Activated CD8-positive, alpha-beta memory T cell treated with anti-CD3 and anti-CD28 coated beads for 36 hours (primary cell): ENCODE measurements at regions not wholly inside any gene's neighbourhood (a gene's known extent, or its start where the extent isn't known, plus 50 kb on each side); places are given as distances from the start of the nearest gene placed in this dataset.
"Not testable (repeated sequence)": the region's sequence is repeated elsewhere in the genome, so short reads cannot be mapped to it uniquely, and the experiment has no call there.

Experiments used
- CTCF ChIA-PET: fragments of 350-600 bp; sonication (Branson Sonifier 250); formaldehyde crosslinking; loops from one replicate; lab custom pipeline; 2021; ENCODE audit warnings: antibody characterized with exemption; lab: Charles Lee
- POLR2A ChIA-PET: fragments of 350-600 bp; sonication (Branson Sonifier 250); formaldehyde crosslinking; loops from one replicate; lab custom pipeline; 2021; ENCODE audit warnings: antibody characterized with exemption; lab: Charles Lee

GRCh38 chr7:32206987-32207386 is 136.8 kb upstream of the PDE1C start:
- ChIA-PET POLR2A (no interaction called here), CTCF (no interaction called here)

DNA sequence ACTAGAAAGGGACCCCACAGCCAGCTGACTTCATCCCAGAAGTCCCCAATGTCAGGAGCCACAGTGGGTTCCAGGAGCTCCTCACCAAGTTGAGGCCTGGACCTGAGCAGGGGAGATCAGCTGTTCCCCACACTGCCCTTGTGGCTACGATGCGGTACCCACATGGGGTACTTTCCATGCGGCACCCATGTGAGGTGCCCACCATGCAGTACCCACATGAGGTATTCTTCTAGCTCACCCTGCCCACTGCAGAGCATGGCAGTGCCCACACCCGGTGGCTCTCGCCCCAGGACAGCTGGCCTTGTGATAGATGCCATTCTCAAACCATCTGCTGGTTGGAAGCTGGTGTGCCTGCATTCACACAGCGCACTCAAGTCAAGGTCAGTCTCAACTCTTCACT is 136.3 kb upstream of the PDE1C start:
- CTCF ChIA-PET = no interaction called here
- POLR2A ChIA-PET = no interaction called here

DNA sequence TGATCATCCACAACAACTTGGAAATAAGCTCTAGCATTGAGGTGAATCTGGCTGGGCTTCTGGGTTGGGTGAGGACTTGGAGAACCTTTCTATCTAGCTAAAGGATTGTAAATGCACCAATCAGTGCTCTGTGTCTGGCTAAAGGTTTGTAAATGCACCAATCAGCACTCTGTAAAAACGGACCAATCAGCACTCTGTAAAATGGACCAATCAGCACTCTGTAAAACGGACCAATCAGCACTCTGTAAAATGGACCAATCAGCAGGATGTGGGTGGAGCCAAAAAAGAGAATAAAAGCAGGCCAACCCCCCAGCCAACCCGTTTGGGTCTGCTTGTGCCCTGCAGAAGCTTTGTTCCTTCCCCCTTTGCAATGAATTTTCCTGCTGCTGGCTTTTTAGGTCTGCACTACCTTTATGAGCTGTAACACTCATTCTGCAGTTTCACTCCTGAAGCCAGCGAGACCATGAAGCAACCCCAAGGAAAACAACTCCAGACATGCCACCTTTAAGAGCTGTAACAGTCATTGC is 135.2 kb upstream of the PDE1C start:
- CTCF ChIA-PET, POLR2A ChIA-PET: not testable (repeated sequence)

GRCh38 chr7:32204361-32205018 is 134.3 kb upstream of the PDE1C start:
- POLR2A ChIA-PET = no interaction called here
- CTCF ChIA-PET = no interaction called here

DNA sequence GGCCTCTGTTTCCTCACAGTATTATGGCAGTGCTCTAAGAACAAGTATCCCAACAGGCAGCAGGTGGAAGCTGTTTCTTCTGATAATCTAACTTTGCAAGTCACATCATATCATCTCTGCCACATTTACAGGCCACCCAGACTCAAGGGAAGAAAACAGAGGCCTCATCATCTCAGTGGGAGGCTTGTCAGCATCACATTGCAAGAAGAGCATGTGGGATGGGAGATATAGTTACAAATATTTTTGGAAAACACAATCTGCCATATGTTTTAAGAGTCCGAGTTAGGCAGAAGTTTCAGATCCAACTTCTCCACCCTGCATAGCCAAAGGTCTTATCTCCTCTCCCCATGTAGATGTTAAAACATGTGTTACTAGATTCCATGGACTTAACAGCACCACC is 130.4 kb upstream of the PDE1C start:
- ChIA-PET POLR2A (no interaction called here), CTCF (interaction anchor here (0.9 kb wide), 1 partner anchor 1066 kb away, joined by 3 read pairs; no protein-coding TSS in a partner anchor)

- ChIA-PET POLR2A (no interaction called here), CTCF (no interaction called here)
These were observed 124.3 kb upstream of the PDE1C start for GRCh38 chr7:32194537-32194936.

- POLR2A ChIA-PET = no interaction called here
- CTCF ChIA-PET = no interaction called here
These were observed 121.1 kb upstream of the PDE1C start for GRCh38 chr7:32191305-32191704.

GRCh38 chr7:32179567-32179966 is 109.4 kb upstream of the PDE1C start:
- CTCF ChIA-PET = no interaction called here
- POLR2A ChIA-PET = no interaction called here

GRCh38 chr7:32178677-32179366 is 108.6 kb upstream of the PDE1C start:
- ChIA-PET CTCF (no interaction called here), POLR2A (no interaction called here)

GRCh38 chr7:32177232-32177631 is 107.0 kb upstream of the PDE1C start:
- CTCF ChIA-PET = no interaction called here
- POLR2A ChIA-PET = no interaction called here

DNA sequence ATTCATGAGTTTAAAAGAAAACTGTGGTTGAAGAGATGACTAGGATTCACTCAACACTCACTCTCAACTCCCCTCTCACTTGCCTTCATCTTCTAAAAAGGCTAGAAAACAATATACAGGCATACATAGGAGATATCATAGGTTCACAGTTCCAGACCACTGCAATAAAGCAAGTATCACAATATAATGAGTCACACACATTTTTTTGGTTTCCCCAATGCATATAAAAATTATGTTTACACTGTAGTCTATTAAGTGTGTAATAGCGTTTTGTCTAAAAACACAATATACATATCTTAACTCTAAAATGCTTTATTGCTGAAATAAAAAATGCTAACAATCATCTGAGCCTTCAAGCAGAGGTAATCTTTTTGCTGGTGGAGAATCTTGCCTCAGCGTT is 104.9 kb upstream of the PDE1C start:
- ChIA-PET CTCF (no interaction called here), POLR2A (no interaction called here)

GRCh38 chr7:32171248-32171647 is 101.0 kb upstream of the PDE1C start:
- POLR2A ChIA-PET = no interaction called here
- CTCF ChIA-PET = no interaction called here

DNA sequence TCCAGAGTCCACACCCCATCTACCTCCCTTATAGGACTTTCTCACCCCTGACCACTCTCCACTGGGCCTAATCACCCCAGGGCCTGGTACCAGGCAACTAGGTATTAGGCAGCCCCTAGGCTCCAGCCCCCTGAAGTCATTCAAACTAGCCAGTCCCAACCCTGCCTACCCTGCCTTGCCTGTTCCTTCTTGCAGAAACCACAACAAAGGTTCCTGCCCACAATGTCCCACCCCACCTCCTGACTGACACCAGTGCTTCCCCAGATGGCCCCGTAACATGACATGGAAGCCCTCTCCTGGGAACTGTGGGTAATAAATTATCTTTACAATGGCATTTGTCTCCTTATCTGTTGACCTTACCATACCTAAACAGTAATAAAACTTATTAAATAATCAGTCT is 100.6 kb upstream of the PDE1C start:
- CTCF ChIA-PET = no interaction called here
- POLR2A ChIA-PET = no interaction called here

GRCh38 chr7:32169228-32169627 is 99.0 kb upstream of the PDE1C start:
- ChIA-PET CTCF (no interaction called here), POLR2A (no interaction called here)

DNA sequence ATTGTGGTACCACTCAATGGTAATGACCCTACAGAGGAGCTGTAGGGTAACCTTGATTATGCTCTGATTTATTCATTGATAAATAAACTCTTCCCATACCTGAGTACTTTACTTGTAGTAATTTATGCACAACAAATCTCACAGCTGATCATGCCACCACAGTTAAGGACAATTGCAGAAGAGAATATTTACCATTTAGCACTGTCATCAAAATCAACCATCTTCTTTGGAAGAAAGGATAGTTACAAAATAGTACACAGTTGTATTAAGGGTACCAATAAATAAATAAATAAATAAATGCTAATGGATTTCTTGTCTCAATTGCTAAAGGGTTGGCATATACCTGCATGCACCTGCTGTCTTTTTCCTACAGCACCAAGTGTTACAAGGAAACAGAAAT is 97.6 kb upstream of the PDE1C start:
- POLR2A ChIA-PET = no interaction called here
- CTCF ChIA-PET = no interaction called here

- POLR2A ChIA-PET = no interaction called here
- CTCF ChIA-PET = no interaction called here
These were observed 97.0 kb upstream of the PDE1C start for GRCh38 chr7:32167256-32167655.

GRCh38 chr7:32164341-32164996 is 94.3 kb upstream of the PDE1C start:
- ChIA-PET CTCF (no interaction called here), POLR2A (no interaction called here)

- CTCF ChIA-PET = no interaction called here
- POLR2A ChIA-PET = no interaction called here
These were observed 93.7 kb upstream of the PDE1C start for GRCh38 chr7:32163896-32164295.

DNA sequence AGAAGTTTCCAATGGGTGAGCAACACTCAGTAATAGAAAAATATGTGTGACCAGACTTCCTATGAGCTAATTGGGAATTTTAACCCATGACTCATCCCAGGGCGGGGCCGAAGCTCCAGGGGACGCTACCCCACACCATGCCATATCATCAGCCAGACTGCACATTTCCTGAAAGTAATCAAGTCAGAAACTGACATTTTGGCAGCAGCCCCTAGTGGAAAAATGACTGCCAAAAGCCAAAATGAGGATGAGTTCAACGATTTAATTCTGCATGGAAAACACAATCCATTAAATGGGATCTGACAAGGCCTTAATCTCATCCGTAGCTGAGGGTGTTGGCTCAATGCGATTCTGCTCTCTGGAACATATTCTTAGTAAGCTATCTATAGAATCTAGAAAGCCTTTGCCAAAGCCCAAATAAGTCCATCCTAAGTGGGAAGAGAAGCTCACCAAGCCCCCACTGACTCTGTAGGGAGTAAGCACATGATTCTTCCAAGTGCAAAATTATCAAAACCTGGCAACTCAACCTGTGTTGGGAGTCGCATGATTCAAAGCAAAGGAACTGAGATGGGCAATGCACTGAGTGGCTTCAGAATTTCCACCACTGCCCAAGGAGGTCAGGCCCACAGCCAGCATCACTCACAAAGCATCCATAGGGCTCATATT is 93.1 kb upstream of the PDE1C start:
- ChIA-PET POLR2A (no interaction called here), CTCF (no interaction called here)

- CTCF ChIA-PET = no interaction called here
These were observed 91.5 kb upstream of the PDE1C start for GRCh38 chr7:32161708-32162107.

More at GRCh38 chr7:32161708-32162107, 91.5 kb upstream of the PDE1C start:
- POLR2A ChIA-PET = no interaction called here
